GM21515 (cell line): ENCODE measurements at regions not wholly inside any gene's neighbourhood (a gene's known extent, or its start where the extent isn't known, plus 50 kb on each side); places are given as distances from the start of the nearest gene placed in this dataset.

ENCODE experiments used
- ATAC-seq: cut with Tn5 transposase; IDR thresholded peaks from one replicate; pipeline ENCODE4 v1.9.1; 2021; ENCODE audit not compliant: unreplicated experiment

DNA sequence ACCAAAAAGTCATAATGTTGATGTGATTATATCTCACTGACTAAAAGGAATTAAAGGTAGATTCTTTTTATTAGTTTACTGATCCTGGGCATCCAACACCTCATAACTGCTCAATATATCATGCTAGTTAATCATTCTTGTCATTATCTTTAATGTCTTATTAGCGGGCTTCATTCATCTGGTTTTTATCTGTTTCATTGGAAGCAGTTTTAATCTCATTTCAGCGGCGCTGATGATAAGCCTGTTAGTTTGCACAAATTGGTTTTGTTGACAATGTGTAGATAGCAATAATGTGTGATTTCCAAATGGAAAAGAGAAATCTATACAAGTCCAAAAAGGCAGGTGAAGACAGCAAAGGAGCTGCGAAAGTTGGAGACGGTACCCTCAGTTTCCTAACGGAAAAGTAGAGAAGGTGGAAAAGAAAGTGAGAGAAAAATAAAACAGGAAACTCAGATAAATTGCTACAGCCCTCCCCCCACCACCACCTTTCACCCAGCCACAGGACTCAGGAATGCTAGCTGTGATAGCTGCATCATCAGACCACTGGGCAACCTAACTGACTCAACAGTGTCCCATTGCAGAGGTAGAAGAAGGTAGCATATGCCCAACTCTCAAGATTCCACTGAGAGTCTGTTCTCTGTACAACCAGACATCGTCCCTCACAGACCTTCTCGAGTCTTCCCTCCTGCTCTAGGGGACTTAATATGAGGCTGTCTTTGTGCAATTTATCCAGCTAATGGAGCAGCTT lies 241.7 kb upstream of the CAMK1G start:
- no peak for ATAC-seq

DNA sequence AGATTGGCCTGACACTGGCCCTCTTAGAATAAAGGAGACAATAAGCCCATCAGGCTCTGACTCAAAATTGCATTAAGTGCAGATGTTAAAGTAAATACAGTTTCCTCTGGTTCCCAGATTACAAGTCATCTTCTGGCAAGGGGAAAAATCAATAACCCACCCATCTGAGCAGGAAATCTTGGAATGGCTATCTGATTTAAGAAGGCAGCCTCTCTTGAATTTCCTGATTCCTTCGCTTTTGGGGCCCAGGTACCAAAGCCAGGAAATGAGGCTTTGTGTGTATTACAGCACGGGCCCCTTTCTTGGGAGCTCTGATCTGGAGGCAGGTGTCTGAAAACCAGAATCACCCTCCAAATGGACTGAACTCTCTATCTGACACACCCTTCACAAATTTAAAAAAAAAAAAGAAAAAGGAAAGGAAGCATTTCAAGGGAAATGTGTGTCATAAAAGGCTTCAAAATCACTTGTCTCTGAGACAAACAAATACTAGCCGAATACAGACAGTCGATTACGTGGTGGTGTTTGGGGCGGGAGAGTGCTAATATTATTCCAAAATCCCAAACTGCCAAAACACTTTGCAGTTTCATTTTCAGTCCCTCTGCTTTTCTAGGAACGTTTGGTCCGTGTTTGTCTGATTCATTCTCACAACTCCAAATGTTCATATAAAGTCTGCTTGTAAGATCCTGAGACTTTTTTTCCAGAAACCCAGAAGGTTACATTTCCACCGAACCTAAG lies 240.9 kb upstream of the CAMK1G start:
- no peak for ATAC-seq

DNA sequence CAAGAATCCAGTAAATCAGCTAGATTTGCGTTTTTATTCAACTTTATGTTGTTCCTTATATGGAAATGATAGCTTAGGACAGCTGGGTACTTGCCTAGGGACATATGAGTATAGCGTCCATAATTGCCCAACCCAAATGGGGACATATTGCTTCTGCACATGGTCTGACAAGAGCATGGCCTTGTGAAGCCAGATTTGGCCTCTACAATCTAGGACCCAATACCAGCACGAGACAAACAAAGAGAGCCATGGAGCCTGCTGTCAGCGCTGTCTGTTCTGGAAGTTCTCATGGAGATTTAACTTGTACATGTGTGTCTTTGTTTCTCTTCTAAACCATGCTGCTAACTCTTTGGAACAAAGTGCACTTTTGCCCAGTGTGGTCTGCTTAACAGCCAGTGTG lies 240.0 kb upstream of the CAMK1G start:
- no peak for ATAC-seq

DNA sequence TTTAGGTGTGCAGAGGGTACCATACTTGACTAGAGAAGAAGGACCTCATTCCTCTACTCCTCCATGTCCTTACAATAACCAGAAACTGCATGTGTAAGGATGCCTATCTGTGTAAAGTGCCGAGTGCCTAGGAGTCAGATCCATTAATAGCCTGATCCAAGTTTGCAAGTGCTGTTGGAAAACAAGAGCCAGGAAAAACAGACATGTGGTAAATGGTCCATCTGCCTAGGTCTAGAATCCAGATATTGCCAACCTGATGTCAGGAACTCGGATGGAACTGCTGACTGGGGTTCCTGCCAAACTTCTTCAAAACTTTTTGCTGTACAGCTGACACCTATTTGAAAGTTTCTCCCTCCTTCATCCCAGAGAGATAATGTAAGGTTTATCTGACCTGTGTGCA lies 239.4 kb upstream of the CAMK1G start:
- no peak for ATAC-seq

DNA sequence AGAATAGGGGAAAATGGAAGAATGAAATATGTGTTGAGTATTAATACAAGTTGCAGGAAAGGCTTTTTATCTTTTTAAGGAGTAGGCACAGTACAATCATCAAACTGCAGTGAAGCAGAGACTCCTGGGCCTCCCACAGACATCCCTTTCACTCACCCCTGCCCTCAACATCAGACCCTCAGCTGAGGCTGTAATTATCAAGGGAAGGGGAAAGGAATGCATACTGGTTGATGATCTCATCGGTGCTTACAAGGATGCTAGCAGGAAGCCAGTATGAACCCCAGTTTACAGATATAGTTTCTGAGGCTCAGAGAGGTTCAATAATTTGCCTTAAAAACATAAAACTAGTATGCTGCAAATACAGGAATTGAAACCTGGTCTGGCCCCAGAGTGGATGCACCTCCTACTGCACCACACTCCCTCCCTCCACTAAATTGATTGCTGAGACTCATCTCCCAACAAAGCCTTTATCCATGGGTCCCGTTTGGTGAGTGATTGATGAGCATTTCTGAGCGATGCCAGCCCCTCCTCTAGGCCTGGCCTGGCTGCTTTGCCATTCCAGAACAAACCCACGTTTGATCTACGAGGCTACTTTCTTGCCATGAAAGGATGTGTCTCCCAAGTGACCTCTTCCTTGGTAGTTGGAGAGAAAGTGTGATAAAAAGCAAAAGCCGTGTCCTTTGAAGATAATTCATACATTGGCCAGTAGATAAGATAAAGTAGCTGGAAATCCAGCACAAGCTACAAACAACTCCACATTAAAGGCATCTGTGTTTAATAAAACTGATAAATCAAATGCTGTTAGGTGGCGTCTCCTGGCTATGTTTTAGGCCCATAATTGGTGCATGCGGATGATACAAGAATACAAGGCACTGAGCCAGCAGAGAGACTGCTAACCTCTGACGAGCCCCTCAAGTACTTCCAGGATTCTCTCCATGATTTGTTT lies 233.9 kb upstream of the CAMK1G start:
- no peak for ATAC-seq

DNA sequence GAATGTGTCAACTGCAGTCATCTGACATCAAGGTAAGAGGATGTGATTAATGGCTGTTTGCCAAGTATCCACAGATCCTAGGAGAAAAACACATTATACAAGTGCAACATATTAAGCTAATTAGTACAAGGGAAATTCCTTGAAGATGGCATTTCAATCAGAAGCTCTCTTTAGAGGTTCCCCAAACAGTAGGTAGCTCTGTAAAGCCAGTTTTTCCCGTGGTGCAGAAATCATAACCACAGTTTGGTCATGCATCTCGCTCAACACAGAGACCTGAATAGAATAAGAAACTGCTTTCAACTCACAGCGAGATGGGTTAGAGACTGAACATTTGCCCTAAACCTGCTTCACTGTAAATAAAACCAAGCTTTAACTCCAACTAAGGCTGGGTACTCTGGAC lies 230.5 kb upstream of the CAMK1G start:
- ATAC-seq: no peak

DNA sequence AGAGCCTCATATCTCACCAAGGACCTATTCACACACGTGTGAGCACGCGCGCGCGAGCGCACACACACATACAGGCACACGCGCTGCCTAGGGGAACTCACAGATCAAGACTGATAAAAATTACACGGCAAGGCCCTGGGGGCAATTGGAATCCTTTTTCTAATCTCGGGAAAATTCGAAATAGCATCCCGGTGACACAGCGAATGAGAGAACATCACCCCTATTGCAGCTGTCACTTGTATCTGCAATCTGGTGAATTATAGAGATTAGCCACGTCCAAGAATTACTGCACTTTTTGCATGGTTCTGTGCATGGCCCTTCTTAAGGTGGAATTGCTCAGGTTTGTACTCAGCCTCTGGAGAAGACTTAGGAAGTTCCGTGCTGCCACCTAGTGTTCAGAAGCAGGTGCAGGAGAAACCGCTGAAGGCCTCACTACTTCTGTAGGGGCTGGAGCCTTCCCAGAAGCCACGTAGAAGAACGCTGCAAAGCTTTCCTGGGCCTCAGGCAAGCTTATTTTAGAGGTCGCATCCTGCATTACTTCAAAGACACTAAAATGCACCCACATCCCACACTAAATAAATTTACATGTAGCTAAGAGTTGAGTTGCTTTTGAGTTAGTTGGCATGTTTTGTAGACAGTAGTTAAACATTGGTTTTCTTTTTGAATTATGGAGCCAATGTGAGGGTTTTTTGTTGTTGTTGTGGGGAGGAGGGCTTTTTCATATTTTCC lies 229.2 kb upstream of the CAMK1G start:
- ATAC-seq: peak; percentile 90

DNA sequence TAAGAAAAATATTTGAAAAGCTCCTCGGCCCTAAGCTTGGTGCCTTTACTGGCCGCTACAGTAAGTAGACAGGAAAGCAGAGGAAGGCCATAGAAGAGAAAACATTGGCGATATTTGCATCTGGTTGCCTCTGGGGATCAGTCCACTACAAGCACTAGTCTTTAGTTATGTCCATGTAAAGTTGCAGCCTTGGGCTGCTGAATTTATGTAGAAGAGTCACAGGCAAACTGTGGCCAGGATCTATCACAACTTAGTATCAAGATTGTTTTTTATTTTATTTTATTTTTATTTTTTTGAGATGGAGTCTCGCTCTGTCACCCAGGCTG lies 228.7 kb upstream of the CAMK1G start:
- no peak for ATAC-seq

DNA sequence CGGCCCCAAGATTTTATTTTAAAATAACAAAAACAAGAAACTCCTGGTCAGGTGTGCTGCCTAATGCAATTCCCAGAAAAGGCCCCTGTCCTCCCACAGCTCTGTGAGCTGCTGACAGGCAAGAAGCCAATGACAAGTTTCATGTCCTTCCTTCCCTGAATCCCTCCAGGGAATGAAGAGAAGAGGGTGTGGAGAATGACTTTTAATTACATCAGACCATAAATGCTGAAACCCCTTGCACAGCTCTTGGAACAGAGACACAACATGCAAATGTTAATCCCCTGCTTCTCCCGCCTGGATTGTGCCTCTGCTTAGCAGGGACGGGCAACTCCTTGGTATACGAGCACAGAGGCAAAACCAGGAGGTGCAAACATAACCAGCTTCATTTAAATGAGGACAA lies 228.1 kb upstream of the CAMK1G start:
- ATAC-seq: no peak

DNA sequence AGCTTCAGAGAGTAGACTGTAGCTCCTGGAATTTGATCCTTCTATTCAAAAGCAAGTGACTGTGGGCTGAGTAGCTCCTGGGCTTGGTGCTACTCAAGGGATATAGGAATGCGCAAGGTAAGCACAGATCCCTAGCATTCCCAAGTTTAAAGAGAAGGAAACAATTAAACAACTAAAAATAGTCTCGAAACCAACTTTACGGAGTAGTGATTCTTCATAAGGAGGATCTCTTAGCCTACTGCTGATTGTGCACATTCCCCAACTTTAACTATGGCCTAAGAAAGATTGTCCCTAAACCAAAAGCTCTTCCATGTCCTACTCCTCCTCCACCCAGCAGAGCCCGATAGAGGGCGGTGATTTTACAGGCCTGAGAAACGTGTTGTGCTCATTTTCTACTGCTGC lies 226.5 kb upstream of the CAMK1G start:
- ATAC-seq: no peak

DNA sequence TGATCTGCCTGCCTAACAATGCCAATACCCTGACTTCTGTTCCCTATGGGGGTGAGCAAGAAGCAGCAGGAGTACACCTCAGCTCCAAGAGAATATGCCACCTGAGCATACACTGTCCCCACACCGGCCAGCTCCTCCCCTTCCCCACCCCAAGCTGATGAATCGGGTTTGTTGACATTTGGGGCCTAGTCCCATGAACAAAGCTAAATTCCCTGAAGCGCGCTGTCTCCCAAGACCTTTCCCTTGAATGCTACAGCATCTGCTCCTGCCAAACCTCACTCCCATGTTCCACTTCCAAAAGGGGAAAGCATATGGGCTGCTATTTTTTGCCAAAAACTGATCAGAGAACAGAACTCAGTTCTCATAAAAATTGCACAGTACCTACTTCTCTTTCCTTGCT lies 220.4 kb upstream of the CAMK1G start:
- ATAC-seq: no peak

DNA sequence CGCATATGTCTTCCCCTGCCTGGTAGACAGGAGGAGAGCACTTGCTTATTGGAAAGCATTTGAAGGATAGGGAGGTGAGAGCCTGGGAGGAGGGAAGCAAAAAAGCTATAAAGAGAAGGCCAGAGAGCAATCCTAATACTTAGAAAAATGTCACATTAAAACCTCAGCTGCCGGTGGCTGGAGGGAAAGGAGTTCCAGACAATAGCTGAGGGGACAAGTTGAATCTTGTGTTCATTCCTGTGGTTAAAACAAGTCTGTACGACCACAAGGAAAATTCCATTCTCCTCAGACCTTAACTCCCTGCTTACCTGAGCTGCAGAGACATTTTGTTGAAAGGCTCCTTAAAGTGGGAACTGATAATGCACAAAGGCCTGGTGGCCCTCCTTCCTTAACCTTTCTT lies 218.8 kb upstream of the CAMK1G start:
- ATAC-seq: no peak

DNA sequence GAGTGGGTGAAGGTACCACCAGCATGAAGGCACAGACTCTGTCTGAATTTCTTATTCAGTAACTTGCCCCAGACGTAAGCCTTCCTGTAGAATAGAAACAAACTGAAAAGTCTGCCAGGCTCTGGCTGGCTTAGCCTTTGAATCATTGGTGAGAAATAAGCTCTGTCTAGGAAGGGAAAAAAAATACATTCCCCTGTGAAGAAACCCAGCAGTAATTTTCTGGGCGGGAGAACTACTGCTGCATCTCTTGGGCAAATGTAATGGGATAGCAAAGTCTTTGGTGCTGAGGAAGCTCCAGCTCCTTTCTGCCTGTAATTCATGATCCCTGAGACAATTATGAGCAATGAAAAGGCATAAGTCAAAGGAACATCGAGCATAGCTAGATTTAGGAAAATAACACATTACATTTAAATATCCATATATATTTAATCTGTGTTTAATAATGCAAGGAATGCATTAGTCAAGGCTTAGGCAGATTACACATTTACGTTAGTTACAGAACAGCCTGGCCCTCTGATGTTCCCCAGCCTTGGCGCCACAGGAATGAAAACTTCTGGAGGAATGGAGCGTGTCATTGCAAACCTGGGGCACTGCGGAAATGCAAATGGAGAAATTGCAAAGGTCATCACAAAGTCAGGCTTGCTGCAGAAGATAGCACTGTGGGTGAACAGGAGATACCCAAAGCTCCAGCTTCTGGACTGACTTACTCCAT lies 216.3 kb upstream of the CAMK1G start:
- no peak for ATAC-seq

DNA sequence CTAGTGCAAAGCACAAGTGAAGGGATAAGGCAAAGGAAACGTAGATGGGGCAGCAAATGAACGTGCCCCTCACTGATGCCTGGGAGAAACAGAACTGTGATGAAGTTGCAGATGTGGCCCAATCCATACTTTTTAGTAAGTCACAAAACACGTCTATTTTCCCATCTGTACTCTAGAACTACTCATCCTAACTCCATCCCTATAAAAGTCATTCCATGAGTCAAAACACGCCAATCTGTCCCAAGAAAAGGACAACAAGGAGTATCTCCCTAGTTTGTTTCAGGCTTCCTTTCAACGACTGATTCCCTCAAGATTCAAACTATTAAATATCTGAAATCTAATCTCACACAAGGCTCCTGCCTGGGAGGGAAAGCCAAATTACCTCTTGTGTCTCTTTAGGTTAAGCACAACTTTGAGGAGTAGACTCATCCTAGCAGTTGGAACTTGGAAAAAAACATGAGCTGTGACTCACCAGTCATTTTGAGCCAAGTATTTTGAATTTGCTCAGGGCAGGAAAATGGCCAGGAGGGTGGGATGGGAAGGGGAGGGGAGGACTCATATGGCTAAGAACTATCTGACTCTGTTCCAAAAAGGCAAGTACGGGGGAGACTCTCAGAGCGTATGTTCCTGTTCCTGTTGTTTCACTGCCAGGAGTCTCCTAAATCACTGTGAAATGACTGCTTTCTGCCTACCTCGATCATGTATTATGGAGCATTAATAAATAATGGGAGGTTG lies 214.5 kb upstream of the CAMK1G start:
- no peak for ATAC-seq

DNA sequence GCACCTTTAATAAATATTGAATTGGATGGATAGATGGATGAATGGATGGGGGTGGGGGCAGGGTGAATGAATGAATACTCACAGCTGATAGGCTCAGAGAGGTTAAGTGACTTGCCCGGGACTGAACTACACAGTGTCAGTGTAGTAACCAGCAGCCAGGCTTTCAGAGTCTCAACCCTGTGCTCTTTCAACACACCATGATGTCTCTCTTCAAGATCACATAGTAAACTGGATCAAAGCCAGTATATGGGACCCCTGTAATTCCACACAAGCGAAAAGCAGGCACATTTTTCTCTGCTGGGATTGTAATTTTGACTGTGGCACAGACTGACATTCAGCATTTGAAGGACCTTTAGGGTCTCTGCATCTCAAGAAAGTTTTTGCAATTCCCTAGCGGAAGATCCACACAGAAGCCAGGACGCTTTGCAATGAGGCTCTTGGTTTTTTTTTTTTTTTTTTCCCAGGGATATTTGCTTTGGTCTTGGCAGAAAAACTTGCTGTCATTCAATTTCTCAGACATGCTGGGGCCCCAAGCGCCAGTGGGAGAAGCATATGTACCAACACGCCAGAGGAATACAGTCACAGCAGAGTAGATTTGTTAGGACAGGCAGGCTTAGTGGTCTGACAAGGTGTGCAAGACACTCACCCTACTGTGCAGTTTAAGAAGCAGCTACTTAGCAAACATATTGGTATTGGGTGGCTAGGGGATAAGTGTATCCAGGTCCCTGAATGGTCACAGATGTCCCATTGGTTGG lies 213.1 kb upstream of the CAMK1G start:
- ATAC-seq: no peak

DNA sequence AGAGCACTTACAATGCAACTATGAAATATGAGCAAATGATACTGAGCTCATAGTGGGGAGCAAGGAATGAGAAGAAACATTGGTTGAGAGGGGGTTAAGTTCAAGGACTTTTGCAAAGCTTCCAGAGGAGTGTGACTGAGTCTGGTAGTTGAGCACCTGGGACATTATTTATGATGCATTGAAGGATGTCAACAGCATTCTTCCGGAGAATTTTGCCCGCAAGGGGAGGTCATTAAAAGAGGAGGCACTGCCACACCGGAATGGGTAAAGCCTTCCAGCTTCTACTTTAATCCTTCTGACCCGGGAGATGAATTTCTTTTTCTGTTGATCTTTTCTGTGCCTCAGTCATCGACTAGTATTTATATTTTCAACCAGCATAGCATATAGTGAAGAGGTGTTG lies 208.4 kb upstream of the CAMK1G start:
- ATAC-seq: no peak

DNA sequence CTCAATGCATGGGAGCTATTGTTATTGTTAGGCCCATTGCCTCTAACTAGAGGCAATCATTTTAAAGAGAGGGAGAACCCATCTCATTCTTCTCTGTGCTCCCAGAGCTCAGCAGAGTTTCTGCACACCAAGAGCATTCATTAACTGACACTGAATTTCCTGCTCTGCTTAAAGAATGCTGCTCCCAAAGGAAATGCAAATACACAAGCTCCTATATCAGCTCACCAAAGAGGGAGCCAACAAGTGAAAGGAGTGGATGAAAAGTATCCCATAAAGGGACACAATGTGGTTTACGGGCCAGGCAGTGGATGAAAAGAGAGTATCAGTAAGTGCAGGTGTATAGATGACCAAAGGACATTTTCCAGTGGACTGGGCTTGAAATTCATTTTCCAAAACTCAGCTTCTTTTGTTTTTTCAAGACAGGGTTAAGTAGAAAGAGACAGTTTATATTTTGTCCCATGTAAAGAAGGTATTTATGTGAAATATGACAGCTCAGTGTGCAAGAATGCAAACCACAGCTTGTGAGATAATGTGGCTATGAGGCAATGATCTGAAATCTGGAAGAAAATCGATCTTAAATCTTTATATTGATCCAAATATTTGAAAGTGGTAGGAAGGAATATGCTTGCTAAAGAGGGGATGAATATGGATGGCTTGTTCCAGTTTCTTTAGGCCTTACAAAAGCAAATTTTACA lies 207.7 kb upstream of the CAMK1G start:
- ATAC-seq: no peak

DNA sequence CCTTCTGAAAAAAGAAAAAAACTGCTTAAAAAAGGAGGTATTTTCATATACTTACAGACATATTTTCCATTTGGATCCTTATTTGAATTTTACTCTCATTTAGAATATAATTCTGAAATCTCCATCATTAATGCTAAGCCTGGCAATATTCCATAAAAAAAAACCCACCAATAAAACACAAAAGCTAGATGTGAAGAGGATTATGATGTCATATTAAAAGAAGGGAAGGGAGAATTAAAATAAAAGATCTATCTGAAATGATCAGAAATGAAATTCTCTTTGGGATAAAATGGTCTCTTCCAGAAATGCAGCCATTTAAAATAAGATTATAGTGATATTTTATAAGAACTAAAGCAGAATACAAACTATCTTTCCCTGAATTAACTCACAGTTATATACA lies 206.7 kb upstream of the CAMK1G start:
- ATAC-seq: no peak

DNA sequence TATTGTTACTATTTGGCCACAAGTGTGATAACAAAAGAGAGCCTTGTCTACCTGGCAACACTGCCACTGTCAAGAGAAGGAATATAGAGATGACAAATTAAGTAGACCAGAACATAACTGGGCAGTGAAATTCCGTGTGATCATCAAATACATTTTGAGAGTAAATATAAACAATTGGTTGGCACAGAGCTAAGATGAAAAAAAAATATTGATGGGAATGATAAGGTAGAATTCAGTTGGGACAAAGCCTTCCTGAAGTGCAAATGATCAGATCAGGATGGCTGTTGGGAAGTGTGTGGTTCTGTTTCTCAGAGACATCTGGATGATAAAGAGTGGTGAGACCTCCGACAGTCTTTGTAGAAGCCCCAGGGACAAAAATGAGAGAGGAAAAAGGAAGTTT lies 205.5 kb upstream of the CAMK1G start:
- no peak for ATAC-seq
